ENCODE measurements at regions not wholly inside any gene's neighbourhood (a gene's known extent, or its start where the extent isn't known, plus 50 kb on each side); places are given as distances from the start of the nearest gene placed in this dataset.
"Not testable (repeated sequence)": the region's sequence is repeated elsewhere in the genome, so short reads cannot be mapped to it uniquely, and the experiment has no call there.

DNA sequence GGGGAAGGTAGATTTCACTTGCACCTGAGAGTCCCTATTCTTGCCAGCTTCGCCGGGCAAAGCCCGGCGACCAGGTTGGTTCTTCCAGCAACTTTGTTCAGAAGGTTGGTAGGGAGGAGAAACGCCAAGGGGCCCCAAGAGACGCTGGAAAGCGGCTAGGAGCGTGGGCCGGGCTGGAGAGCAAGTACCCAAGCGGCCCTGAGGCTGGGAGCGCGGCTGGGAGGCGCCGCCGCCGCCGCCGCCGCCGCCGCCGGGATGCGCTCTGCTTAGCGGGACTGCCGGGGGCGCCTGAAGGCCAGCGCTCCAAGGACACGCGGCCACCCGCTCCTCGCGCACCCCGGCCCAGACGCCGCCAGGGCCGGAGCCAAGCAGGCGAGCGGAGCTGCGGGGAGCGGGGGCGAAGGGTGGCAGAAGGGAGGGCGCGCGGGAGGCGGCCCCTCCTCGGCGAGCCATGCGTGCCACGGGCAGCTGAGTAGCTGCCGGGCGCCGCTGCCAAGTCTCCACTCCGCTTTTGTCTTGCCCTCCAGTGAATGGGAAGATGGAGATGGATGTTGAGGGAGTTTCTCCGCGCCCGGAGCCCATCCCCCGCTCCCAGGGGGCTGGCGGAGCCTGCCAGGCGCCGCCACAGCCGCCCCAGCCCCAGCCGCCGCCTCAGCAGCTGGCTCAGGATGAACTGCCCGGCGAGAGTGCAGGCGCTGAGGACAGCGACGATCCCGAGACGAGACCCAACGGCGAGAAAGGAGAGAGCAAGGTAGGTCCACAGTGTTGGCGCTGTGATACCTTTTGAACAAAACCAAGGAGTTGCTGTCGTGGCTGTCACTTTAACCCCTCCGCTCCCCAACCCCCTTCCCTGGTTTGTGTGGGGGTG lies 227.4 kb upstream of the AZI2 start:
- DNase-seq: peak in 2 of 3 donors; percentile 27 to 76

DNA sequence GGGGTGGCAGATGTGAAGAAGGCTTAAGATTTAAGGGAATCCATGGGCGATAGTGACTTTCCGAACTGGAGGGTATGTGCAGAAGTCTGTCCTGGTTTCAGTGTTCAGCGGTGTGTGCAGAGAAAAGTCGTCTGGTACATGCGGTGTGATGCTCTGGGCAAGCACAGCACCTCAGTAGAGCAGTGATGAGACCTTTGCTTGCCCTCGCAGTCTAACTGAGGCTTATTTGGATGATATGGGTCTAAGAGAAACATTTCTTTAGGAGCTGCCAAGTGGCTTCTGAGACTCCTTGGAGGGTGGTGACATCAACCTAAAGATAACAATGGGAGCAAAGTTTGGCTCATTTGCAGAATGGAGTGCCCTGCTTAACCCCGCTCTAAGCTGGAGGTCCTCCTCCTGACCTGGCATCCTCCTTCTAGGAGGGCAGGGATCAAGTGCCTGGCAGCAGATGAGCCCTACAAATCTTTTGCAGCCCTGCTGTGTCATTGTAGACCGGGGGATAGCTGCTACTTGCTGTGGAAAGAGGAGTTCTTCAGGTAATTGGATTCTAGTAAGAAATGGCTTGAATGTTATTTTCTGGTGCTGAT lies 228.1 kb upstream of the AZI2 start:
- DNase-seq: peak in 1 of 3 donors; percentile 54

DNA sequence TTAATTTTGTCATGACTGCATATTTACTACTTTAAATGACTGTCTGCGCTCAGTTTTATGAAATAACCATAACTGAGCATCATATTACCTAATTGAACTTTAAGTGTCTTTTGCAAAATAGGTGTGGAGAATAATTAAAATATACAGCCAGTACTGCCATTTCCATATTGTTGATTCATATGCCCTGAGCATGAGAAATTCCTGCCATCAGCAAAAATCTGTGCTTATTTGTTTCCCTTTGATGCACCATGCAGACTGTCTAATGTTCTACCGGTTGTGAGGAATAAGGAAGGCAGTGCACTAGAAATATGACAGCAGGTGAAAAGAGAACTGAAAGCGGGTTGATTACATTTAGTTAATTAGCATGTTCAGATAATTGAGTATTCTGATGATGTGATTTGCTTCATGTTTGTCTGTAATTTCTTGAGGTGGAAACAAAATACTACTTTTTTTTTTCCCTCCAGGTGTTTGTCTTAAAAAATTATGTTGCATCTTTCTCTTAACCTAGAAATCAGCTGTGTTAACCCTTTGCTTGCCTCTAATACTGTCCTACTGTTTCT lies 229.4 kb upstream of the AZI2 start:
- DNase-seq: no peak

DNA sequence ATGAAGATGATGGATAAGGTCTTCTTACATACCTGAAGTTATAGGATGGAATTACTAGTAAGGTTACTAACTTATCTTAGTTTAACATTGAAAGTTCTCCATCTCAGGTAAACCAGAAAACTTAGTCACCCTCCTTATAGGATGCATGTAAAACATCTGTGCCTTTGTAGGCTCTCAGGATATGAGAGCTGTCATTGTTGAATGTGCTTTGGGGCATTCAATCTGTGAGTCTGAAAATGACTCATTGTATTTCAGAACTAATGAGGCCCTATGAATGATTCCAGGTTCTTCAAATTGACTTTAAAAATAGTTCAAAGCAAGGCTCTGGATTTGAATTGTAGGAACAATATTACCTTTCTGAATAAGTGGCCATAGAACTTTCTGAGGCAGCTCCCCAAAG lies 237.7 kb upstream of the AZI2 start:
- DNase-seq: no peak

DNA sequence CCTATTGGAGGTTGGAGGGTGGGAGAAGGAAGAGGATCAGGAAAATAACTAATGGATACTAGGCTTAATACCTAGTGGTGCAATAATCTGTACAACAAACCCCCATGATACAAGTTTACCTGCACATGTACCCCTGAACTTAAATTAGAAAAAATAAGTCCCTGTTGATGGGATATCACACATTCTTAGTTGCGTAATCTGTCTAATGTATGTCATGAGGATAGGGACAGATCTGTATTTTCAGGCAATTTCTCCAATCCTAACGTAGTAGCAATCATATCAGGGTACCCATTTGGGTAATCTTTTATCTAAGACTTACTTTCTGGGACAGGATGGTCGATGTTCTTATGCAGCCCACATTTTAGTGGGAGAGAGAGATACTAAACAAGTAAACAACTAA lies 239.1 kb upstream of the AZI2 start:
- DNase-seq: no peak

DNA sequence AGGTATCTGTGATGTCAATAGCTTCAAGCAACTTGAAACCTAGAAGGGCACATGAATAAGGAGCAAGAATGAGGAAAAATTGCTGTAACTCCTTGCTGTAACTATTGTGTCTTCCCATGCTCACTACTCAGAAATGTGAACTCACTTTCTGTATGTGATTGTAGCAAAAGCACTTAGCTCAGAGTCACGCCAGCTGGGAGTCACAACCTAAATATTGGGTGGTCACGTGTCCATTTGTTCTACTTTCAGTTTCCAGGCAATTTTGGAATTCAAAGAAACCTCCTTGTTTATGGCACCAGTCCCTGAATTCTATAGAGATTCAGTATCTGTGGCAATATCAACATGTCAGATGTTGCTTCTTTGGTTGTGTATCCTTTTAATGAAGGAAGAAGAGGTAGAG lies 241.6 kb upstream of the AZI2 start:
- no peak for DNase-seq

DNA sequence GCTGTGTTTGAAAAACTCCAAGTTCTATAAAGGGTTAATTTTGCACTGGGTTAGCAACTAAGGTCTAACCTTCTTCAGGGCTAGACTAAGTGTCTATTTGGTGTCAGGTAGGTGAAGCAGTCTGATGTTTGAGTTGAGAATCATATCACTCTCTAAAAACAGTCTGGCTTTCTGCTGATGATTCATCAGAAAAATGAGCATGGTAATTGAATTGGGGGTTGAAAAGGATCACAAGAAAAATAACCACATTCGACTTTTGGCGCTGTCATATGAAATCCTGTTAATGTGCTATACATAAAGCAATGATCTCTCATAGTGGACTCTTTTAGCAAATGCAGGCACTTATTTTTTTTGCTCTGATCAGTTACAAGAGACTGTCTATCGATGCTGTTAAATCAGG lies 242.2 kb upstream of the AZI2 start:
- no peak for DNase-seq

DNA sequence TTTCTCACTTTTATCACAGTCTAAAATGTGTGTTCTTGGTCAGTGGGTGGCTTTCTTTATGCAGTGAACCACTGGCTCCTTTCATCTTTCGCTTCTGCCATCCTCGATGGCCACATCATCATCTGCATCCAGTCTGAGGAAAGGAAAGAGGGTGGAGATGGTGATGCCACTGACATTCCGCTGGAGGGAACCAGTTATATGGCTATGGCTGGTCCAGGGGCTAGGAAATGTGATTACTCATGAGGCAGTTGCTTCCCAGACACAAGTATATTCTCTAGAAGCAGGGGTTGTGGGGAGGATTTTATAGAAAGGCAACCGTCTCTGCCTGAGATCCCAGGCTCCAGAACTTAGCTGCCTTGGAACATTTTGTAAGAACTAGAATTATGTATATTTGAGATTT lies 246.7 kb upstream of the AZI2 start:
- DNase-seq: no peak

DNA sequence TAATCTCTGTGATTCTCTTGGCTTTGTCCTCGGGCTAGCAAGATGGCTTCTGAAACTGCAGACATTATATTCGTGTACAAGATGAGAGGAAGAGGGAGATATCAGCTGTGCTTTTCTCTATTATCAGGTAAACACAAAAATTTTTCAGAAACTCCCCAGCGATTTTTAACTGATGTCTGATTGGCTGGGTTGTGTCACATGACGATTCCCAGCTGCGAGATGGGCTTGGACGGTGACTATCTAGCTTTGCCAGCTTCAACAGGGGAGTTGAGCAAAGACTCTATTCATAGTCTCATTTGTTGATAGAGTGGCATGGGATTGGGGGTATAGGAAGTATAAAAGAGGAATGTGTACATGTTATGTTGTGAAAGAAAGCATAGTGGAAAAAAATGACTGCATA lies 248.8 kb upstream of the AZI2 start:
- DNase-seq: no peak

DNA sequence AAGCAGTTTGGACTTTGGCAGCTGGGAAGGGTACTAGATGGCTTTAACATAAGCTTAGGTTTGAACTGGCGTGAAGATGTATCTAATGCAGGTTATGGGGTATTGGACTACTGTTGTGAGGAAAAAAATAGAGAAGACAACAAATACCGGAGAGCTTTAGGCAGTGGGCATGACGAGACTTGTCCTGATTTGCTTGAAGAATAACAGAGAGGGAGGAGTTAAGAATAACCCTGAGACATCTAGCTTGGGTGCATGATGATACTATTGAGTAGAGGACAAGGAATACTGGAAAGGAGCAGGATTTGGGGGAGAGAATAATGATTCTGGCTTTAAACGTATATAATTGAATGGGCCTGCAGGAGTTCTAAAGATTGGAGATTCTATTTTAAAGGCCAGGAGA lies 249.5 kb upstream of the AZI2 start:
- no peak for DNase-seq

DNA sequence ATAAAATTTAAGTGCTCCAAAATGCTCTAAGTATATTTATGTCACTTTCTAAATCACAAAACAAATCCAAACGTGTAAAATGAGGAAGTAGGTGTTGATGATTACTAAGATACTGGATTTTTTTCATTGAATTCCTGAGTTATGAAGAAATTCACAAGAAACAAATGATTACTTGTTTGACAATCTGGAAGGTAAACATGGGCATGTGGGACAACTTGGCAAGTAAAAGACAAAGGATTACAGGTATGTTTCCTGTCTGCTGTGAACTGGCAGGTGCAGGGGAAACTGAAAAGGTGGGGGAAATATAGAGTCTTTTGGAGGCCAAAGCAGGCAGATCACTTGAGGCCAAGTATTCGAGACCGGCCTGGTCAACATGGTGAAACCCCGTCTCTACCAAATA lies 252.7 kb upstream of the AZI2 start:
- no peak for DNase-seq

DNA sequence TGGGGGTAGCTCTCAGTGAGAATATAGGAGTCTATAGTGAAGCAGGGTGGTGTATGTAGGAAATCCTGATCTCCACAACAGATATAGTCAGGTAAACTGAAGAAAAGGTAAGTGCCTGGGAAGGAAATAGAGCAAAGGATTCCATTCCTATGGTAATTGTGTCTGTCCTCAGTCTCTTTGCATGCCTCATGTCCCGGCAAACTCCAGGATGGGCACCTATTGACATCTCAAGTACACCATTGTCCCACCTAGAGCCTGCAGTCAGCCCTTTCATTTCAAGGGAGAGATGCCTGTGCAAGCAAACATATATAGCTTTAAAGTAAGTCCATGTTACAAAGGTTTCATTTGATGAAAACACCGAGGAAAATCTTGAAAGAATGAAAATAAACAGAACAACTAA lies 257.7 kb upstream of the AZI2 start:
- no peak for DNase-seq

DNA sequence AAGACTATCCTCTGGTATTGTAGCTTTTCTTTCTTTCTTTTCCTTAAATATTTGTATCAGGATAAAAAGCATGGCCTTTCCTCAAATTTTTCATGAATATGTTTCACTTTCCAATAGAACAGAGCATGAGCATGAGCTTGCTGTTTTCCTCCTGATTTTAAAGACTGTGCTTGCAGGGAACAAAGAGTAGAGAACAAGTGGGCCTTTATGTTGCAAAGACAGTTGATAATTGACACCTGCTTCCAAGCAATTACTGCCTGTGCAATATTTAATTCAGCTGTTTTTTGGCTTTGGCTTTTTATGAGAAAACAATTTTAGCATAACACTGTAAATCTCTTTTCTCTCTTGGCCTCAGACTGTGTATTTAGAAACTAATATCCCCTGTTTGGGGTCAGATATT lies 263.6 kb upstream of the AZI2 start:
- peak in 1 of 3 donors; percentile 19 for DNase-seq

DNA sequence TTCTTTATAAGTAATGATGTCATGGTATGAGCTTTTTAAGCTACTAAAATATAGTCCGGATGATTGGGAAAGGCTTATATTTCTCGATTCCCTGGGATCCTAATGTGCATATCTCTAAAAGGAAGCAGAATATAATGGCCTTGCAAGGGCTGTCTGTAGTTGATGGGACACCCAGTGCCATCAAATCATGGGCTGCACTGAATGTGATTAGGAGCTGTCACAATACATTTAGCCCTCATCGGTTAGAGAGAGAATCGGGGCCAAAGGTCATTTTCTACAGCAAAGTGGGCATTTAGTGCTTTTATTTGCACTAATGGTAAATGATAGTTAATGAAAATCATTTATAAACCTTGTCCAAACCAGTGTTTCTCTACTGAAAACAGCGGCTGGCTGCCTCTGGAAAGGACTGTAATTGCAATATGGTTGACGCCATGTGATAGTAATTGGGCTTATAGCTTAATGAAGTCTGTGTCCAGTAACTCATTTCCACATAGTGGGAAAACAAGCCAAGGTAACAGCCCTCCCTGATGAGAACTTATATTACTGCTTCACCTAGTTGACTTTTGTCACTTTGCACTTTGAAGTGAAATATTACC lies 265.0 kb upstream of the AZI2 start:
- DNase-seq: no peak

DNA sequence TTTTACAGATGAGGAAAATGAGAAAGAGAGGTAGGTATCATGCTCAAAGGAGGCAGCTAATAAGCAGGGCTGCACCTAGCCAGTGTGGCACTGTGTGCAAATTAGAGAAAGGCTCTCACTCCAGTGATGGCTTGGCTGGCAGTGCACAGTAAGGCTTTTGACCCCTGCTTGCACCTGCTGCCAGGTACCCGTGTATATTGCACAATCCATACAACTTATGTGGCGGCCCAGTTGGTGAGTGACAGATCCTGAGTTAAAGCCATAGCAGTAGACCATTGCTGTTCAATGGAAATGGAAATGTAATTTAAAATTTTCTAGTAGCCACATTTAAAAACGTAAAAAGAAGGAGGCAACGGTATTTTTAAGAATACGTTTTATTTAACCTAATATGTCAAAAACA lies 266.4 kb upstream of the AZI2 start:
- DNase-seq: no peak

DNA sequence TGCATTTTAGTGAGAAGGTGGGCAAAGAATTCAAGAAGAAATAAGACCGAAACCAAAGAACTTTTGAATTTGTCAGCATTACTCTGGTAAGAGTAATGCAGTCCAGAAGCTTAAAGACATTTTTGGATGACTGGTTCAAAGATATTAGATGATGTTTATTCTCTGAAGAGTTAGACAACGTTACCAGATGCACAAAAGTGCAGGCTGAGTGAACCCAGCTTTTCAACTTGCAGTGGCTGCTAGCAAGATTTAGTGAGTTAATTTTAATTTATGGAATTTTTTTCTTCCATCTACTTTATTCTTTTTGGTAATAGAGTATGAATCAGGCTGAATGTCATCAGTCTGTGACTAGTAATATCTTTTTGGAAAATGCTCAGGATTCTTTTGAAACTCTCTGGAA lies 267.3 kb upstream of the AZI2 start:
- DNase-seq: peak in 1 of 3 donors; percentile 15

DNA sequence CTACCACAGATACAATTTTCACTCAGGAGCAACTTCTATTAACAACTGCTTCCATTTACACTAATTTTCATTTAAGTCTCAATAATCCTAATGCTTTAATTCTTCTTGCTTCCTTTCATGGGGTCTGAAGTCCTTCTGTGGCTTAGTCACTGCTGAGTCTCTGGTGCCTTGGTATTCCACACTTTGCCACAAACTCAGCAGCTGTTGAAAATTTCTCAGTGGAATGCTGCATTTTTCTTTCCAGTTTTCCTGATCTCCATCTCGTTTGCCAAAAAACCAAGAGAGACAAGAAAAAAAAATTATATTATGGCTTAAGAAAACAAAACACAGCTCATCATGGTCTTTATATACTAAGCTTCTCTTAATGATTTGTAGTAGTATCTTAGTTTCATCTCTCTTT lies 269.2 kb upstream of the AZI2 start:
- peak in 1 of 3 donors; percentile 16 for DNase-seq

DNA sequence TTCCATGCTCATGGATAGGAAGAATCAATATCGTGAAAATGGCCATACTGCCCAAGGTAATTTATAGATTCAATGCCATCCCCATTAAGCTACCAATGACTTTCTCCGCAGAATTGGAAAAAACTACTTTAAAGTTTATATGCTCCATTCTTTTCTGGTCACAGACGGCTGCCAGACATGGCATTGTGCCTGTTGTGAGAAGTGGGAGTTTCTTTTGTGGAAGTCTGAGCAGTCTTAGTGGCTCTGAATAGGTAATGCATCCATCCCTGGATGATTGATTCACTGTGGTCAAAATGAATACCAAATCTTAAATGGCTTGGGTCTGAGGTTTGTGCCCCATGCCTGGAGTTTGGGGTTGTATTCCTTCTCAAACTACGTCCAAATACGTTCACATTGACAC lies 274.5 kb upstream of the AZI2 start:
- DNase-seq: no peak

DNA sequence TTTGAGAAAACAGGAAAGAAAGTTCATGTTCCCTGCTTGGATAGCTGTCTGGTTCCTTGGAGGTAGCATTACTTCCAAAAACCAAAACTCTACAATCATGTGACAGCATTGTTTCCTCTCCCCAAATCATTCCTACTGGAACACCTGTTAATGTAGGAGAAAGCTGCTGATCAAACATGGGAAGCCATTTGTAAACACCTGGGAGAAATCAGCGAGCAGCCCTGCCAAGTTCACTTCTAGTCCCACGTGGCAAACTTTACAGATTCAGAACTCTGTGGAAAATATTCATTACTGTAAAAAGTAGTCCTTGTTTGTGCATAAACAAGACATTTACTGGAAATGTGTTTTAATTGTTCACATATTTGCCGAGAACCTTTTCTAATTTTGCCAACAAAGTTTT lies 275.5 kb upstream of the AZI2 start:
- peak; percentile 27 to 57 (median 31) for DNase-seq

DNA sequence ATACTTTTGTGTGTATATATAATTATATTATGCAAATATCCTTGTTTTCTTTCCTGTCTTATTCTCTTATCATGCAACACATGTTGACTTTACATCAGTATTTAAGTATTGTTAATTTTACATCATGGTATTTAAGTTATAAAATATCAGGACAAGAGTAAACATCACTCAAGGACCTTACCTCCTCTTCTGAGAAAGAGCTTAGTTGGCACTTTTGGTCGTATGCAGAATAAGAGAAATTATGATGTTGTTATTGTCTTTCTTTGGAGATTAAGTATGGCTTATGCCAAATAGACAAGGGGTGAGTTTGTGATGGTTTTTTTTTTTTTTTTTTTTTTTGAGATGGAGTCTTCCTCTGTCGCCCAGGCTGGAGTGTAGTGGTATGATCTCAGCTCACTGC lies 279.2 kb upstream of the AZI2 start:
- not testable (repeated sequence) for DNase-seq

DNA sequence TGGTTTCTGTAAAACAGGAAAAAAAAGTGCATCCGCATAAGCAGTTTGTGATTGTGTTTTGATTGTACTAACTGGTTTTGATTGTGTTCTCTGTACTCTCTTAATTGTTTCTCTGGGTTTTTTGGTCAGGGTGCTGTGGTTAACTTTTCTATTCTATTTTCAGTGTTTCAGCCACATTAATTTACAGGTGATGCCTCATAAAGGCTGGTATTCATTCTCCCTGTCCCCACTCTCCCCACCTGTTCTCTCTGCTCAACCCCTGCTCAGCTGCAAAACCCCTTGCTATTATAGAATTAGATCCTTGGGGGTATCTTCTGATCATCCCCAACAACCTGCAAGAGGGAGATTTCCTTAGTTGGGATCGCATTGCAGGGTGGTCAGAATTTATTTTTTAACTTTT lies 285.4 kb upstream of the AZI2 start:
- DNase-seq: no peak

DNA sequence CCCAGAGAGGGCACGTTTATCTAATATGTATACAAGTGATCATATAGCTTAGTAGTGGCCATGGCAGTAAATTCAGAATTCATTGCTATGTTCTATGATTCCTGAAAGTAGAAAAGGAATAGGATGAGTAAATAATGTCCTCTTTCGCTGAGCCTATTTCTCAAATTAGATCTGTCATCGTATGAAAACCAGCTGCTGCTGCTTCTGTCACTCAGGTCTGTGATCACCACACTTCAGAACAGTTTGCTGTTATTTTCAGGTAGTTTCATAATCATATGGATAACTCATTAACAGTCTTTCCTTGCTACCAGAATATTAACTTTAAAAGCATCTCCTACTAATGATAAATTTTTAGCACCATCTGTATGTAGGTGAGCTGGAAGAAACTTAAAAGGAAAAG lies 289.1 kb upstream of the AZI2 start:
- no peak for DNase-seq

DNA sequence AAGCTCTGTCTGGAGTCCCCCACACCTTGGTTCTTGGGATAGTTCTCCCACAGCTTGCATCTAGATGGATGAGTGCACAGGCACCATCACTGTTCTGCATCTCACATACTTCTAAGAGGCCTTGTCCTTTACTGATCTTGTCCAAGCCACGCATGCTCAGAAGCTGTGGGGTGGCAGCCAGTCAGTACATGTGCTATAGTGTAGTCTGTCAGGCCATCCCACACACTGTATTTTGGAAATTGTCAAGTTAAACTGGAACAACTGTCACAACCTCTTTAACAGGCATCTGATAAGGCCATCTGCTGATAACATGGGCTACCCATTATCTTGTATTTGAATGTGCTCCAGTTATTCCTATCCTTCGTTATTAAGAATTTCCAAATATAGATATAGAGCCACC lies 296.5 kb upstream of the AZI2 start:
- no peak for DNase-seq
